KBM-7 (cell line): ENCODE measurements at regions not wholly inside any gene's neighbourhood (a gene's known extent, or its start where the extent isn't known, plus 50 kb on each side); places are given as distances from the start of the nearest gene placed in this dataset.
"Not testable (repeated sequence)": the region's sequence is repeated elsewhere in the genome, so short reads cannot be mapped to it uniquely, and the experiment has no call there.

ENCODE experiments used
- DNase-seq: peaks from one replicate; pipeline ENCODE4 v3.0.0-alpha.2; 2015
- in situ Hi-C: fragments of 300-500 bp; cut with MboI; formaldehyde crosslinking; loops from 2 replicates; pipeline ENCODE4 v1.14.3; 2020; ENCODE audit warnings: low sequenced_read_pairs, low pct_unique_long_range_greater_than_20kb, mixed read lengths

GRCh38 chr5:99032234-99033013 lies 103.6 kb upstream of the CHD1 start:
- in situ Hi-C loops: loop anchor here (10.0 kb wide), 1 partner anchor 108 kb away; the partner anchor contains the start of gene CHD1
- DNase-seq: peak; percentile 82

- no peak for DNase-seq
- in situ Hi-C loops: loop anchor here (10.0 kb wide), 1 partner anchor 106 kb away; the partner anchor contains the start of gene CHD1
Measured at GRCh38 chr5:99030906-99031440, 102.2 kb upstream of the CHD1 start.

- no peak for DNase-seq
- in situ Hi-C loops: no loop called here
Measured at GRCh38 chr5:99029172-99029571, 100.4 kb upstream of the CHD1 start.

GRCh38 chr5:99028170-99028569 lies 99.4 kb upstream of the CHD1 start:
- in situ Hi-C loops: not testable (repeated sequence)

GRCh38 chr5:99025298-99026045 lies 96.7 kb upstream of the CHD1 start:
- no peak for DNase-seq
- in situ Hi-C loops: no loop called here

More at GRCh38 chr5:99028170-99028569, 99.4 kb upstream of the CHD1 start:
- not testable (repeated sequence) for DNase-seq

- in situ Hi-C loops: no loop called here
- DNase-seq: no peak
Measured at GRCh38 chr5:99023330-99023729, 94.5 kb upstream of the CHD1 start.

- no peak for DNase-seq
- in situ Hi-C loops: no loop called here
Measured at GRCh38 chr5:99022250-99022649, 93.4 kb upstream of the CHD1 start.

GRCh38 chr5:99020698-99021048 lies 91.9 kb upstream of the CHD1 start:
- DNase-seq: no peak
- in situ Hi-C loops: no loop called here

- DNase-seq: peak; percentile 72
- in situ Hi-C loops: no loop called here
Measured at GRCh38 chr5:99019812-99020697, 91.2 kb upstream of the CHD1 start.

GRCh38 chr5:99019254-99019653 lies 90.4 kb upstream of the CHD1 start:
- in situ Hi-C loops: no loop called here

GRCh38 chr5:99010294-99010693 lies 81.5 kb upstream of the CHD1 start:
- in situ Hi-C loops: no loop called here

More at GRCh38 chr5:99019254-99019653, 90.4 kb upstream of the CHD1 start:
- DNase-seq: no peak

GRCh38 chr5:99008009-99008408 lies 79.2 kb upstream of the CHD1 start:
- DNase-seq, in situ Hi-C loops: not testable (repeated sequence)

More at GRCh38 chr5:99010294-99010693, 81.5 kb upstream of the CHD1 start:
- no peak for DNase-seq

- in situ Hi-C loops: no loop called here
- DNase-seq: no peak
Measured at GRCh38 chr5:99005506-99005905, 76.7 kb upstream of the CHD1 start.

- in situ Hi-C loops: no loop called here
- DNase-seq: no peak
Measured at GRCh38 chr5:99004960-99005359, 76.2 kb upstream of the CHD1 start.

GRCh38 chr5:99000876-99001275 lies 72.1 kb upstream of the CHD1 start:
- no peak for DNase-seq
- in situ Hi-C loops: no loop called here

- DNase-seq: no peak
- in situ Hi-C loops: no loop called here
Measured at GRCh38 chr5:99000221-99000620, 71.4 kb upstream of the CHD1 start.

- in situ Hi-C loops: no loop called here
- DNase-seq: no peak
Measured at GRCh38 chr5:98999631-99000030, 70.8 kb upstream of the CHD1 start.

GRCh38 chr5:98997000-98997399 lies 68.2 kb upstream of the CHD1 start:
- DNase-seq: no peak
- in situ Hi-C loops: no loop called here

GRCh38 chr5:98994611-98995010 lies 65.8 kb upstream of the CHD1 start:
- DNase-seq: no peak
- in situ Hi-C loops: no loop called here
